IPS DF 6.9 (cell line): ENCODE measurements at regions not wholly inside any gene's neighbourhood (a gene's known extent, or its start where the extent isn't known, plus 50 kb on each side); places are given as distances from the start of the nearest gene placed in this dataset.

ENCODE experiments used
- DNase-seq: peaks from one replicate; pipeline ENCODE4 v3.0.0-alpha.2; 2013; ENCODE audit warnings: low read depth, low spot score
- H3K27ac ChIP-seq: one replicate; pipeline ENCODE4 v1.5.1; 2013; ENCODE audit warnings: low read length, control low read depth
- H3K27me3 ChIP-seq: 2 replicates; pipeline ENCODE4 v1.6.1; 2013; ENCODE audit warnings: mild to moderate bottlenecking, low read length; ENCODE audit not compliant: control insufficient read depth, insufficient read depth
- H3K36me3 ChIP-seq: 2 replicates; pipeline ENCODE4 v1.6.1; 2013; ENCODE audit warnings: low read length; ENCODE audit not compliant: control insufficient read depth, insufficient read depth
- H3K4me1 ChIP-seq: 2 replicates; pipeline ENCODE4 v1.6.1; 2013; ENCODE audit warnings: low read length; ENCODE audit not compliant: control insufficient read depth, insufficient read depth
- H3K4me3 ChIP-seq: 2 replicates; pipeline ENCODE4 v1.5.1; 2013; ENCODE audit warnings: mild to moderate bottlenecking, low read length
- H3K9me3 ChIP-seq: 2 replicates; pipeline ENCODE4 v1.6.1; 2013; ENCODE audit warnings: low read length, inconsistent platforms; ENCODE audit not compliant: control insufficient read depth, insufficient read depth
- WGBS: extraction: QIAGEN DNeasy Blood & Tissue Kit; methylation state at CpG from one replicate; pipeline ENCODE4 v1.1.7; 2013; ENCODE audit warnings: mixed read lengths, missing lambda C conversion rate; ENCODE audit not compliant: insufficient read length, insufficient coverage; 5-methylcytosine and 5-hydroxymethylcytosine counted together

DNA sequence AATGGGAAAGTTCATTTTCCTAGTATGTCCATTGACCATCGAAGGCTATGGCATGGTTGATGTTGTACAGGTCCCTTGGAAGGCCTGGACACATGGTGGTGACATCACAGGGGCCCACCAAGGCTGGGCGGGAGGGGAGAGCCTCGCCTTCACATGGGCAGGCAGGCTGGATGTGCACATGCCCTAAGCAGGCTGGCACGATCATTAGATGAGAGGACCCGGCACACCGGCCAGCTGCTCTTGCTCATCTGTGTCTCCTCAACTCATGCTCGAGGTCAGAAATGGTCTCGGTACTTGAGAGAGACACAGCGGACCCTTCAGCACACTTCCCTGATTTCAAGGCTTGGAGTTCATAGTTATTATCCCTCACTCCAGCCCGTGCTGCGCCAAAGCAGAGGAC lies 416.9 kb upstream of the ZFHX3 start:
- Histone ChIP-seq H3K27ac (no peak overlapping the region), H3K9me3 (no peaks in the 10 kb centered on the region; the same call in 1 of the 2 replicates), H3K4me1 (no peaks in the 10 kb centered on the region), H3K4me3 (no peak overlapping the region), H3K36me3 (no peaks in the 10 kb centered on the region), H3K27me3 (no peaks in the 10 kb centered on the region)
- no peak for DNase-seq
- no CpG with 5 or more reads among the region's 11 CpGs for WGBS

DNA sequence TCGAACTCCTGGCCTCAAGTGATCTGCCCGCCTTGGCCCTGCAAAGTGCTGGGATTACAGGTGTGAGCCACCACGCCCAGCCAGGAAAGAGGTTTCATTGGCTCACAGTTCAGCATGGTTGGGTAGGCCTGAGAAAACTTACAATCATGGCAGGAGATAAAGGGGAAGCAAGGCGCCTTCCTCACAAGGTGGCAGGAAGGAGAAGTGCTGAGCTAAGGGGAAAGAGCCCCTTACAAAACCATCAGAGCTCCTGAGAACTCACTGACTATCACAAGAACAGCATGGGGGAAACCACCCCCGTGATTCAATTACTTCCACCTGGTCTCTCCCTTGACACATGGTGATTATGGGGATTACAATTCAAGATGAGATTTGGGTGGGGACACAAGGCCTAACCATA lies 411.7 kb upstream of the ZFHX3 start:
- H3K4me1 ChIP-seq = no peaks in the 10 kb centered on the region
- no peak overlapping the region for H3K27ac ChIP-seq
- H3K4me3 ChIP-seq = no peak overlapping the region
- H3K36me3 ChIP-seq = no peaks in the 10 kb centered on the region
- WGBS = no CpG with 5 or more reads among the region's 5 CpGs
- no peaks in the 10 kb centered on the region for H3K27me3 ChIP-seq
- H3K9me3 ChIP-seq = no peaks in the 10 kb centered on the region
- no peak for DNase-seq

GRCh38 chr16:73457851-73458250 lies 409.9 kb upstream of the ZFHX3 start:
- no CpG with 5 or more reads among the region's 1 CpG for WGBS
- Histone ChIP-seq H3K9me3 (no peaks in the 10 kb centered on the region), H3K27ac (no peak overlapping the region), H3K4me3 (no peak overlapping the region), H3K27me3 (no peaks in the 10 kb centered on the region), H3K36me3 (no peaks in the 10 kb centered on the region), H3K4me1 (no peaks in the 10 kb centered on the region; the same call in 1 of the 2 replicates)
- no peak for DNase-seq

DNA sequence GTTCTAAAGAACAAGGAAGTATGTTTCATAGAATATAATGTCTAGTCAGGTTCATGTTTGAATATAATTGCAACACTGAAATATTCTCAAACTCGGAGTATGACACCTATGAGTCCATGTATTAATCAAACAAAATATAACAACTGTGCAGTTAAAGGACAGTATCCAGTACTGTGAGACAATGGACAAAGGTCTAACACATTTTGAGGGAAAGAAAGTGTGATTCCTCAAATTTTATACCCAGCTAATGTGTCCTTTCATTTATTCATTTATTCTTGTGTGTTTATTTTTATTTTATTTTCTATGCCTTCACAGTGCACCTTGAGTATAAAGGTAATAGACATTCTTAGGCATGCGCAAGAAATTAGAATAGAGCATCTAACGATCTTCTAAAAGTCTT lies 401.0 kb upstream of the ZFHX3 start:
- WGBS = no CpG with 5 or more reads among the region's 3 CpGs
- H3K27me3 ChIP-seq = no peaks in the 10 kb centered on the region
- H3K9me3 ChIP-seq = no peaks in the 10 kb centered on the region
- no peaks in the 10 kb centered on the region for H3K36me3 ChIP-seq
- no peaks in the 10 kb centered on the region; the same call in 1 of the 2 replicates for H3K4me1 ChIP-seq
- H3K27ac ChIP-seq = no peak overlapping the region
- H3K4me3 ChIP-seq = no peak overlapping the region
- no peak for DNase-seq

- WGBS = no CpG with 5 or more reads among the region's 2 CpGs
- Histone ChIP-seq H3K4me3 (no peak overlapping the region), H3K27ac (no peak overlapping the region), H3K9me3 (no peaks in the 10 kb centered on the region), H3K36me3 (no peaks in the 10 kb centered on the region), H3K4me1 (no peaks in the 10 kb centered on the region), H3K27me3 (no peaks in the 10 kb centered on the region)
- DNase-seq = no peak
Measured at GRCh38 chr16:73447846-73448245, 399.9 kb upstream of the ZFHX3 start.

DNA sequence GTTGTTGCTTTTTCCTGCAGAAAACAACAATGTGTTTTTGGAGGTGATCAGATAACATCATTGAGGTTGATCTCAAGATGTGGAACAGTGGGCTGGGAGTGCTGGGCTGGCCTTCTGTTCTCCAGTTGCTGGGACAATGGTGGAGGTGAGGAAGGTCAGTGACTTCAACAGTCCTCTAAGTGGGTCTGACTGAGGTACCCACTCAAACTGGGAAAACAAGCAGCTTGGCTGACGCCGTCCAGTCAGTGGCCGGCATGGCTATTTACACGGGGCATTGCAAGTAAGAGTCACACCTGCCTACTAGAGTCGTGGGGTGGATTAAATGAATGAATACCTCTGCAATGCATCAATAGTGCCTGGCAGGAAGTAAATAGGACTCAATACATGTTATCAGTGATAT lies 386.7 kb upstream of the ZFHX3 start:
- Histone ChIP-seq H3K4me3 (no peak overlapping the region), H3K27me3 (no peaks in the 10 kb centered on the region), H3K36me3 (no peaks in the 10 kb centered on the region), H3K27ac (no peak overlapping the region), H3K9me3 (no peaks in the 10 kb centered on the region), H3K4me1 (peaks cover 4% of the 10 kb centered on the region)
- no CpG with 5 or more reads among the region's 5 CpGs for WGBS
- no peak for DNase-seq

DNA sequence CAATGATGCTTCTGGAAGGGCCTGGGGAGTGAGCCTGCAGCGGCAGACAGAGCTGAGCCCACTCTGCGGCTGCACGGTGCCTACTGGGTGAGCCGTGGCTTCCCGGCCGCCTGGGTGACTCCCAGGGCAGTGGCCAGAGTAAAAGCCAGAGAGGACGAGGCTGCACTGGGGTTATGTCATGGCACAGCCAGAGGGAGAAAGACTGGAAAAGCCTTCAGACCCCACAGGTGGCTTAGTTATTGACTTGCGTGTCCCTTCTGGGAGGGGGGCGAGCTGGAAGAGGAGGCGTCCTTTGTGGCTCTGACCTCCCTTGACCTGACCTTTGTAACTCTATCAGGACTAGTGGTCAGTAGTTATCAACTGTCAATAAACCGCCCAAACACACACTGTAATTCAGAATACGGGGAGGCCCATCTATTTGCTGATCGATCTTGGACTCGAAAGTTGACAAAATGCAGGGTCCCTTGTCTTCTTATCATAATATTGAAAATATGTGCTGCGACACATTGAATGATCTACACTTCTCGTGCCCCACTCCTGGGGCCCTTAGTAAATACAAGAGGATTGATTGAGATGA lies 385.9 kb upstream of the ZFHX3 start:
- DNase-seq = no peak
- no CpG with 5 or more reads among the region's 16 CpGs for WGBS
- Histone ChIP-seq H3K9me3 (no peaks in the 10 kb centered on the region), H3K36me3 (no peaks in the 10 kb centered on the region), H3K27ac (no peak overlapping the region), H3K27me3 (no peaks in the 10 kb centered on the region), H3K4me3 (no peak overlapping the region), H3K4me1 (peaks cover 4% of the 10 kb centered on the region)

DNA sequence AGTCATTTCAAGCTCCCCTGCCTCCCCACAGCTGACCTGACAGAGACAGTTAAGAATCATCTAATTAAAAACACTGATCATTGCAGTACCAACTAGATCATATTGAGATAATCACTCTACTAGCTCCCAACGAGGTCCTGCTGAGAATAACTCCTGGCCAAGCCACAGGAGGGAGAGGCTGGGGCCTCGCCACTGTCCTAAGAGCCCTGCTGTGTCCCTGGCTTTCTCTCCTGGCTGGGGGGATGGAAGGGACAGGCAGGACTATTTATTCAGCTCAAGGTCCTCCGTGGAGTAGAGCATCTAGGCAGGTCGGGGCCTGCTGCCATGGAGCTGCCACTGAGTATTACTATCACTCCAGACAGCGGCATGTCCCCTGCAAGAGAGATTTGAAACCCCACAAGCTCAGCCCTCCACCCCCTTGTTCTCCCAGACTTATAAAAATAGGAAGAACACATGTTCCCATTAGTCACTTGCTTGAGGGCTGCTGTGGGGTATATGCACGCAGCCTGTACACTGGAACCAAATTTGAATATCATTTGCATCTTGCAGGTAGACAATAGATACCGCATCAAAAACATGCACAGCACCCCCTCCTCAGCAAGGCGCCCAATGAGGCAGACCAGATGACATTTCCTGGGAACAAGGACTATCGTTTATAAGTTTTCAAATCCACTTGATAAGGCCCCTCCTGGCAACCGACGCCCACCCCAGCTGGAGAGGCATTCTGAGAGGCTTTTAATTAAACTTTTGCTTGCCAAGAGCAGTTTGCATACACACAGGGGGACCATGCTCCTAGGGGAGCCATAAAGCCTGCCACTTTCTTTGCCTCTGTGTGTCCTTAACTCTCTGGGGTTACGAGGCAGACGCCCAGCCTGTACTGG lies 385.2 kb upstream of the ZFHX3 start:
- Histone ChIP-seq H3K27ac (no peak overlapping the region), H3K27me3 (no peaks in the 10 kb centered on the region), H3K4me3 (no peak overlapping the region), H3K36me3 (no peaks in the 10 kb centered on the region), H3K9me3 (no peaks in the 10 kb centered on the region), H3K4me1 (peaks cover 4% of the 10 kb centered on the region)
- no CpG with 5 or more reads among the region's 13 CpGs for WGBS
- no peak for DNase-seq

- no peak for DNase-seq
- no peak overlapping the region for H3K4me3 ChIP-seq
- H3K27me3 ChIP-seq = no peaks in the 10 kb centered on the region
- no peak overlapping the region for H3K27ac ChIP-seq
- H3K9me3 ChIP-seq = no peaks in the 10 kb centered on the region
- peaks cover 7% of the 10 kb centered on the region for H3K4me1 ChIP-seq
- H3K36me3 ChIP-seq = no peaks in the 10 kb centered on the region
- no CpG with 5 or more reads among the region's 3 CpGs for WGBS
Measured at GRCh38 chr16:73430138-73430537, 382.2 kb upstream of the ZFHX3 start.

GRCh38 chr16:73428121-73428520 lies 380.2 kb upstream of the ZFHX3 start:
- Histone ChIP-seq H3K27ac (no peak overlapping the region), H3K9me3 (no peaks in the 10 kb centered on the region), H3K27me3 (no peaks in the 10 kb centered on the region), H3K36me3 (no peaks in the 10 kb centered on the region), H3K4me3 (no peak overlapping the region), H3K4me1 (peaks cover 3% of the 10 kb centered on the region; the same call in 1 of the 2 replicates)
- DNase-seq = no peak
- WGBS = no CpG with 5 or more reads among the region's 10 CpGs
